Vagina (tissue), 2 donors: ENCODE measurements at regions not wholly inside any gene's neighbourhood (a gene's known extent, or its start where the extent isn't known, plus 50 kb on each side); places are given as distances from the start of the nearest gene placed in this dataset.

Source experiments
- CTCF ChIP-seq, 3 experiments: fragments of 450-650 bp in 2 of 3; fragments of 200-600 bp in 1 of 3; sonication (generic) in 1 of 3; IDR thresholded peaks; one replicate each; pipeline ENCODE4 v1.5.1; 2017 to 2019; ENCODE audit warnings: antibody characterized with exemption in 3 of 3, mild to moderate bottlenecking in 2 of 3, moderate library complexity in 2 of 3
- POLR2A ChIP-seq, 2 donors: fragments of 450-650 bp; IDR thresholded peaks; one replicate each; pipeline ENCODE4 v1.6.1; 2017; ENCODE audit warnings: antibody characterized with exemption in 2 of 2, mild to moderate bottlenecking in 2 of 2, moderate library complexity in 2 of 2
- POLR2AphosphoS5 ChIP-seq, 2 donors: sonication (generic); formaldehyde crosslinking; IDR thresholded peaks; one replicate each; pipeline ENCODE4 v1.9.0; 2017; ENCODE audit warnings: antibody characterized with exemption in 2 of 2, mild to moderate bottlenecking in 2 of 2, low read depth in 1 of 2; ENCODE audit not compliant: insufficient read depth in 1 of 2

GRCh38 chr11:111167666-111168065 lies 77.9 kb upstream of the POU2AF2 start:
- no peak for TF ChIP-seq POLR2AphosphoS5 (IDR thresholded peaks at IDR 0.05; ENCODE audit: insufficient read depth in 1 of 2, low read depth in 1 of 2)
- TF ChIP-seq CTCF (IDR thresholded peaks at IDR 0.05), result no peak
- no peak for TF ChIP-seq POLR2A (IDR thresholded peaks at IDR 0.05)
